ENCODE measurements at regions not wholly inside any gene's neighbourhood (a gene's known extent, or its start where the extent isn't known, plus 50 kb on each side); places are given as distances from the start of the nearest gene placed in this dataset.
"Not testable (repeated sequence)": the region's sequence is repeated elsewhere in the genome, so short reads cannot be mapped to it uniquely, and the experiment has no call there.

DNA sequence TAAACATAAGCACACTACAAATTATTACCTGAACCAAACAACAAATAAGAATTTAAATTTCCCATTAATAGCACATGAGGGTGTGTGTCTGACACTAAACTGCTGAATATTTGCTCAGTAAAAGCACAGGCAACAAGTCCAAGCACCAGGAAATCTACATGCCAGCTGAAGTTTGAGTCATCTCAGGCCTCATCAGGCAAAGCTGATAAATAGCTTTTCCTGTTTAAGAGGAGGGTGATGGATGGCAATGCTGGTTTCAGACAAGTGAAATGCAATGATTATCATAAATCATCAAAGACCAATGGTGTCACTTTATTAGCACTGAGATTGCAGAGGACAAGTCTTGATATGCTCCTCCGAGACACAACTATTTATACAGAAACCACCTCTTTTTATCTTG, 1668.0 kb upstream of the C9orf72 start:
- 68 to 73% methylated on average over 1 of the region's 1 CpG for whole genome bisulfite sequencing, 2 donors
- no peak for DNase-seq (ENCODE audit: low spot score in 2 of 2)
- no peak overlapping the region for H3K4me3 ChIP-seq (ENCODE audit: low read depth, poor library complexity, severe bottlenecking)
- TF ChIP-seq, protein P1, sequence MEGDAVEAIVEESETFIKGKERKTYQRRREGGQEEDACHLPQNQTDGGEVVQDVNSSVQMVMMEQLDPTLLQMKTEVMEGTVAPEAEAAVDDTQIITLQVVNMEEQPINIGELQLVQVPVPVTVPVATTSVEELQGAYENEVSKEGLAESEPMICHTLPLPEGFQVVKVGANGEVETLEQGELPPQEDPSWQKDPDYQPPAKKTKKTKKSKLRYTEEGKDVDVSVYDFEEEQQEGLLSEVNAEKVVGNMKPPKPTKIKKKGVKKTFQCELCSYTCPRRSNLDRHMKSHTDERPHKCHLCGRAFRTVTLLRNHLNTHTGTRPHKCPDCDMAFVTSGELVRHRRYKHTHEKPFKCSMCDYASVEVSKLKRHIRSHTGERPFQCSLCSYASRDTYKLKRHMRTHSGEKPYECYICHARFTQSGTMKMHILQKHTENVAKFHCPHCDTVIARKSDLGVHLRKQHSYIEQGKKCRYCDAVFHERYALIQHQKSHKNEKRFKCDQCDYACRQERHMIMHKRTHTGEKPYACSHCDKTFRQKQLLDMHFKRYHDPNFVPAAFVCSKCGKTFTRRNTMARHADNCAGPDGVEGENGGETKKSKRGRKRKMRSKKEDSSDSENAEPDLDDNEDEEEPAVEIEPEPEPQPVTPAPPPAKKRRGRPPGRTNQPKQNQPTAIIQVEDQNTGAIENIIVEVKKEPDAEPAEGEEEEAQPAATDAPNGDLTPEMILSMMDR (IDR thresholded peaks at IDR 0.05), result no peak
- no peak for TF ChIP-seq POLR2A (IDR thresholded peaks at IDR 0.05)
- intact Hi-C loops (cut with DNase I; ENCODE audit: low total_unique reads), result no loop called here

- no peak overlapping the region for H3K4me3 ChIP-seq (ENCODE audit: low read depth, poor library complexity, severe bottlenecking)
- WGBS, 2 donors, result 65 to 67% methylated on average over 4 of the region's 4 CpGs
Observed at GRCh38 chr9:29245351-29245750, 1672.1 kb upstream of the C9orf72 start.

GRCh38 chr9:29270400-29270799, 1697.1 kb upstream of the C9orf72 start:
- intact Hi-C loops (cut with DNase I; ENCODE audit: low total_unique reads); H3K4me3 ChIP-seq (ENCODE audit: low read depth, poor library complexity, severe bottlenecking); DNase-seq (ENCODE audit: low spot score in 2 of 2): not testable (repeated sequence)
- WGBS, 2 donors, result 87 to 89% methylated on average over 8 of the region's 8 CpGs

More at GRCh38 chr9:29245351-29245750, 1672.1 kb upstream of the C9orf72 start:
- intact Hi-C loops (cut with DNase I; ENCODE audit: low total_unique reads), result no loop called here
- no peak for DNase-seq (ENCODE audit: low spot score in 2 of 2)
- TF ChIP-seq, protein P1 (IDR thresholded peaks at IDR 0.05), result no peak
- TF ChIP-seq POLR2A (IDR thresholded peaks at IDR 0.05), result no peak

GRCh38 chr9:29282121-29282520, 1708.8 kb upstream of the C9orf72 start:
- intact Hi-C loops (cut with DNase I; ENCODE audit: low total_unique reads), result no loop called here
- no peak for TF ChIP-seq POLR2A (IDR thresholded peaks at IDR 0.05)
- TF ChIP-seq, protein P1 (IDR thresholded peaks at IDR 0.05), result no peak
- no peak overlapping the region for H3K4me3 ChIP-seq (ENCODE audit: low read depth, poor library complexity, severe bottlenecking)

GRCh38 chr9:29285818-29286217, 1712.5 kb upstream of the C9orf72 start:
- intact Hi-C loops (cut with DNase I; ENCODE audit: low total_unique reads), result no loop called here
- WGBS, 2 donors, result 52 to 54% methylated on average over 3 of the region's 3 CpGs

More at GRCh38 chr9:29282121-29282520, 1708.8 kb upstream of the C9orf72 start:
- DNase-seq (ENCODE audit: low spot score in 2 of 2), result no peak
- 58 to 59% methylated on average over 2 of the region's 2 CpGs for WGBS, 2 donors

DNA sequence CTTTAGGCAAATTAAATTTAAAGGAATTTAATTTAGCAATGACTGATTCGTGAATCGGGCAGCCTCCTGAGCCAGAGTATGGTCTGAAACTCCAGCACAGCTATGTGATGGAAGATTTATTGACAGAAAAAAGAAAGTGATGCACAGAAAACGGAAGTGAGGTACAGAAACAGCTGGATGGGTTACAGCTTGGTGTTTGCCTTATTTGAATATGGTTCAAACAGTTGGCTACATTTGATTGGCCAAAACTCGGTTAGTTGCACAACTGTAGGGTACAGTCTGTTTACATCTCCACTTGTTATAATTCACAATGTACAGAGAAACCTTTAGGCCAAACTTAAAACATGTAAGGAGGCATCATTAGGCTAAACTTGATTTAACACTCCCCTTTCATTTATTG, 1716.1 kb upstream of the C9orf72 start:
- WGBS, 2 donors, result 57 to 60% methylated on average over 4 of the region's 4 CpGs
- intact Hi-C loops (cut with DNase I; ENCODE audit: low total_unique reads), result no loop called here
- no peak for DNase-seq (ENCODE audit: low spot score in 2 of 2)
- no peak overlapping the region for H3K4me3 ChIP-seq (ENCODE audit: low read depth, poor library complexity, severe bottlenecking)
- no peak for TF ChIP-seq POLR2A (IDR thresholded peaks at IDR 0.05)

More at GRCh38 chr9:29285818-29286217, 1712.5 kb upstream of the C9orf72 start:
- TF ChIP-seq, protein P1 (IDR thresholded peaks at IDR 0.05), result no peak
- no peak for TF ChIP-seq POLR2A (IDR thresholded peaks at IDR 0.05)
- H3K4me3 ChIP-seq (ENCODE audit: low read depth, poor library complexity, severe bottlenecking), result no peak overlapping the region
- DNase-seq (ENCODE audit: low spot score in 2 of 2), result no peak

DNA sequence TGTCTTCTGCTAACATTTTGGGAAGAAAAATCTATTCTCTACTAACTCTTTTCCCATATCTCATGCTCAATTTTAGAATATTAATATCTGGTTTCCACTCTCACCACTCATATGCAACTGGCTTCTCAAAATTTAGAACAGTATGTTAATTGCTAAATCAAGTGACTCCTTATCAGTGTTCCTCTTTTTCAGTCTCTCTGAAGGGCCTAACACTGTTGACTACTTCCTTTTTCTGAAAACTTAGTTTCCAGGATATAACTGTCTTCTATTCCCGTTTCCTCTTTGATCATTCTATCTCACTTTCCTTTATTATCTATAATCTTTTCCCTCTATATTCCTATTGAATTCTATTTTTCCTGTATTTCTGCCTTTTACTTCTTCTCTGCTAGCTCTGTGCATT, 1717.2 kb upstream of the C9orf72 start:
- intact Hi-C loops (cut with DNase I; ENCODE audit: low total_unique reads), result no loop called here
- 66 to 79% methylated on average over 1 of the region's 1 CpG for WGBS, 2 donors
- no peak overlapping the region for H3K4me3 ChIP-seq (ENCODE audit: low read depth, poor library complexity, severe bottlenecking)
- TF ChIP-seq POLR2A (IDR thresholded peaks at IDR 0.05), result no peak
- TF ChIP-seq, protein P1 (IDR thresholded peaks at IDR 0.05), result no peak
- no peak for DNase-seq (ENCODE audit: low spot score in 2 of 2)

All from lower leg skin (tissue), 4 donors.